K562 (cell line): ENCODE measurements at regions not wholly inside any gene's neighbourhood (a gene's known extent, or its start where the extent isn't known, plus 50 kb on each side); places are given as distances from the start of the nearest gene placed in this dataset.

Experiments
- ATAC-seq: fragments of 200-7000 bp; cut with Tn5 transposase; 3 replicates; pipeline ENCODE4 v1.9.1; 2020; ENCODE audit warnings: moderate library complexity
- BruUV-seq: library from RNA; stranded (reverse); fragments of 400-500 nt; replicated peaks from 2 replicates; lab custom pipeline; 2021; lab: Mats Ljungman, UMichigan
- CTCF ChIA-PET: fragments of 300-600 bp; formaldehyde crosslinking; extraction: SDS; loops from one replicate; lab custom pipeline; 2021; ENCODE audit warnings: low intra/inter-chr PET ratio; lab: Yijun Ruan, JAX
- POLR2A ChIA-PET: fragments of 300-600, 350-650 bp; sonication (Branson Sonifier 250); formaldehyde crosslinking; extraction: SDS; loops from one replicate; lab custom pipeline; 2021; ENCODE audit warnings: antibody characterized with exemption, inconsistent platforms; lab: Yijun Ruan, JAX
- DNase-seq, 4 experiments: peaks; one replicate each; pipeline versions ENCODE4 v3.0.0 to v3.0.0-alpha.2; 2011 to 2018; ENCODE audit warnings: low spot score in 3 of 4, mixed read lengths in 3 of 4; ENCODE audit errors: extremely low read depth in 1 of 4
- FAIRE-seq: peaks from 2 replicates; lab custom pipeline; 2011; peaks lifted over from hg19 to GRCh38; lab: Jason Lieb, UNC
- H2AFZ ChIP-seq: 2 replicates; pipeline ENCODE4 v1.6.0; 2011; ENCODE audit warnings: low read depth, low read length, control low read depth, inconsistent platforms
- H3K27ac ChIP-seq: fragments of 200-600 bp; 3 replicates; pipeline ENCODE4 v1.8.0; 2011; ENCODE audit warnings: low read depth, mild to moderate bottlenecking, control low read depth, inconsistent platforms, low read length, moderate library complexity, mixed read lengths; ENCODE audit errors: extremely low read depth
- H3K27me3 ChIP-seq, 2 experiments: fragments of 300-600 bp in 1 of 2; 2 replicates in 1 of 2; 3 replicates in 1 of 2; pipeline versions ENCODE4 v1.6.0 to v1.8.0; 2011; ENCODE audit warnings: inconsistent platforms in 2 of 2, low read length in 2 of 2, mild to moderate bottlenecking in 1 of 2, mixed read lengths in 1 of 2, moderate library complexity in 1 of 2; ENCODE audit not compliant: control insufficient read depth in 2 of 2, insufficient read depth in 2 of 2
- H3K36me3 ChIP-seq: fragments of 300-600 bp; 3 replicates; pipeline ENCODE4 v1.8.0; 2011; ENCODE audit warnings: mild to moderate bottlenecking, low read length, inconsistent platforms; ENCODE audit not compliant: control insufficient read depth, insufficient read depth
- H3K4me1 ChIP-seq, 2 experiments: fragments of 200-600 bp in 1 of 2; replicated peaks in 1 of 2; 2 replicates in 1 of 2; 3 replicates in 1 of 2; pipeline versions ENCODE4 v1.5.1 to v1.8.0; 2011; ENCODE audit warnings: inconsistent platforms in 2 of 2, low read length in 2 of 2, mild to moderate bottlenecking in 1 of 2, mixed read lengths in 1 of 2, moderate library complexity in 1 of 2; ENCODE audit not compliant: control insufficient read depth in 2 of 2, insufficient read depth in 2 of 2
- H3K4me2 ChIP-seq: 2 replicates; pipeline ENCODE4 v1.6.1; 2011; ENCODE audit warnings: low read length, control low read depth, inconsistent platforms, mixed read lengths; ENCODE audit not compliant: insufficient read depth
- H3K4me3 ChIP-seq: fragments of 200-600 bp; sonication (generic), shearing (Covaris generic); 2 replicates; pipeline ENCODE4 v1.5.1; 2016; ENCODE audit warnings: control low read depth, inconsistent platforms
- H3K79me2 ChIP-seq: fragments of 200-600 bp; 3 replicates; pipeline ENCODE4 v1.8.0; 2011; ENCODE audit warnings: low read length, inconsistent platforms; ENCODE audit not compliant: control insufficient read depth, insufficient read depth
- H3K9ac ChIP-seq, 2 experiments: 2 replicates each; pipeline versions ENCODE4 v1.6.0 to v1.6.1; 2011; ENCODE audit warnings: low read depth in 2 of 2, low read length in 2 of 2, control low read depth in 1 of 2, inconsistent platforms in 1 of 2, mild to moderate bottlenecking in 1 of 2, mixed read lengths in 1 of 2; ENCODE audit not compliant: insufficient read depth in 1 of 2
- H3K9me1 ChIP-seq: one replicate; pipeline ENCODE4 v1.6.0; 2011; ENCODE audit warnings: inconsistent platforms, mild to moderate bottlenecking, low read length, moderate library complexity; ENCODE audit not compliant: control insufficient read depth, insufficient read depth
- H3K9me3 ChIP-seq: replicated peaks from 2 replicates; pipeline ENCODE4 v1.5.1; 2011; ENCODE audit warnings: low read depth, low read length, inconsistent platforms; ENCODE audit not compliant: control insufficient read depth, insufficient read depth
- H4K20me1 ChIP-seq: replicated peaks from 2 replicates; pipeline ENCODE4 v1.6.1; 2011; ENCODE audit warnings: low read length, inconsistent platforms, mixed read lengths; ENCODE audit not compliant: control insufficient read depth, insufficient read depth
- ATF3 ChIP-seq, 2 experiments: fragments of 450-650 bp in 1 of 2; sonication (generic) in 1 of 2; formaldehyde crosslinking in 1 of 2; IDR thresholded peaks in 1 of 2; conservative IDR thresholded peaks in 1 of 2; 2 replicates each; pipeline versions ENCODE4 v1.6.1 to v1.8.1; 2016 to 2023; ENCODE audit warnings: mild to moderate bottlenecking in 2 of 2, moderate library complexity in 2 of 2, inconsistent platforms in 1 of 2, missing genetic modification reagents in 1 of 2
- CC2D1A ChIP-seq: fragments of 450-650 bp; IDR thresholded peaks from 2 replicates; pipeline ENCODE4 v1.6.1; 2017; ENCODE audit warnings: mild to moderate bottlenecking
- DPF2 ChIP-seq: fragments of 450-650 bp; IDR thresholded peaks from 2 replicates; pipeline ENCODE4 v1.6.1; 2016
- FOXK1 ChIP-seq: sonication (generic); formaldehyde crosslinking; IDR thresholded peaks from 2 replicates; pipeline ENCODE4 v1.8.0; 2022; ENCODE audit warnings: missing genetic modification reagents, mild to moderate bottlenecking, borderline replicate concordance
- GABPA ChIP-seq: fragments of 200-800 bp; sonication (Bioruptor generic); conservative IDR thresholded peaks from 2 replicates; pipeline ENCODE4 v1.6.1; 2016; ENCODE audit warnings: low read depth, missing genetic modification characterization, missing compliant biosample characterization
- GABPB1 ChIP-seq: sonication (generic); formaldehyde crosslinking; IDR thresholded peaks from 2 replicates; pipeline ENCODE4 v1.8.0; 2022; ENCODE audit warnings: mild to moderate bottlenecking, missing genetic modification reagents
- HMGN3 ChIP-seq: IDR thresholded peaks from 2 replicates; pipeline ENCODE4 v1.6.1; 2011; ENCODE audit warnings: borderline replicate concordance, low read depth, mild to moderate bottlenecking, mixed read lengths, low read length; ENCODE audit not compliant: insufficient read length; ENCODE audit errors: extremely low read depth
- KAT8 ChIP-seq: fragments of 450-650 bp; IDR thresholded peaks from 2 replicates; pipeline ENCODE4 v1.6.1; 2016; ENCODE audit warnings: low read depth, mild to moderate bottlenecking
- MCM3 ChIP-seq: fragments of 450-650 bp; IDR thresholded peaks from 2 replicates; pipeline ENCODE4 v1.6.1; 2016
- MYBL2 ChIP-seq, 2 experiments: fragments of 450-650 bp in 1 of 2; sonication (generic) in 1 of 2; formaldehyde crosslinking in 1 of 2; IDR thresholded peaks; 2 replicates each; pipeline versions ENCODE4 v1.6.1 to v1.8.1; 2017 to 2022; ENCODE audit warnings: borderline replicate concordance in 1 of 2, inconsistent platforms in 1 of 2, low read depth in 1 of 2, mild to moderate bottlenecking in 1 of 2, missing genetic modification reagents in 1 of 2, moderate library complexity in 1 of 2
- RNF219 ChIP-seq: fragments of 250-450 bp; sonication (Bioruptor Pico); IDR thresholded peaks from 2 replicates; pipeline ENCODE4 v1.5.0; 2022; ENCODE audit warnings: mild to moderate bottlenecking
- SIX5 ChIP-seq, 2 experiments: IDR thresholded peaks; 2 replicates each; pipeline ENCODE4 v1.6.1; 2011; ENCODE audit warnings: low read length in 2 of 2, borderline replicate concordance in 1 of 2, low read depth in 1 of 2, mild to moderate bottlenecking in 1 of 2, moderate library complexity in 1 of 2; ENCODE audit not compliant: insufficient read depth in 1 of 2
- SMARCB1 ChIP-seq: IDR thresholded peaks from 2 replicates; pipeline ENCODE4 v1.6.1; 2011; ENCODE audit warnings: improper control_type of control experiment, low read depth; ENCODE audit not compliant: insufficient read length
- STAG1 ChIP-seq: sonication (generic); formaldehyde crosslinking; IDR thresholded peaks from 2 replicates; pipeline ENCODE4 v1.5.0; 2020; ENCODE audit warnings: missing genetic modification reagents, borderline replicate concordance
- ZKSCAN3 ChIP-seq: fragments of 250-450 bp; sonication (Bioruptor Pico); IDR thresholded peaks from 2 replicates; pipeline ENCODE4 v1.4.0; 2020
- ZNF518B ChIP-seq: fragments of 250-450 bp; sonication (Bioruptor Pico); IDR thresholded peaks from 2 replicates; pipeline ENCODE4 v1.5.0; 2021; ENCODE audit warnings: mild to moderate bottlenecking, moderate library complexity
- ZSCAN32 ChIP-seq: fragments of 450-650 bp; formaldehyde crosslinking; IDR thresholded peaks from 2 replicates; pipeline ENCODE4 v1.4.0; 2020; ENCODE audit warnings: mild to moderate bottlenecking, moderate library complexity
- WGBS: fragments of 100-300 bp; shearing (Covaris generic); methylation state at CpG from one replicate; pipeline ENCODE4 v1.1.6; 2016; ENCODE audit warnings: low coverage, mixed read lengths; ENCODE audit not compliant: insufficient coverage; ENCODE audit errors: missing lambda C conversion rate; 5-methylcytosine and 5-hydroxymethylcytosine counted together
- in situ Hi-C: fragments of 300-500 bp; cut with MboI; formaldehyde crosslinking; loops from 4 replicates; pipeline ENCODE4 v1.15.0; 2018; ENCODE audit warnings: inconsistent platforms, mixed read lengths
- intact Hi-C: fragments of 100-400 bp; cut with micrococcal nuclease; formaldehyde crosslinking; loops from 2 replicates; pipeline ENCODE4 v1.14.2; 2022

- H3K9me3 ChIP-seq: no peaks in the 10 kb centered on the region
- H3K4me2 ChIP-seq: no peak overlapping the region
- ATAC-seq (peak; percentile 42), DNase-seq (no peak), FAIRE-seq (no peak)
- intact Hi-C loops (no loop called here), in situ Hi-C loops (no loop called here)
- ChIA-PET POLR2A (no interaction called here), CTCF (no interaction called here)
- H3K4me3 ChIP-seq: no peak overlapping the region
- no TSS peak for BruUV-seq
- H3K27ac ChIP-seq: no peak overlapping the region
- H3K9ac ChIP-seq: no peak overlapping the region
- H3K4me1 ChIP-seq: peaks cover 0 to 6% of the 10 kb centered on the region in 2 experiments; a peak in 2 of 5 replicates
- peaks cover 4% of the 10 kb centered on the region in 2 experiments; a peak in 4 of 5 replicates for H3K27me3 ChIP-seq
- 2% methylated on average over 5 of the region's 5 CpGs for WGBS
- H2AFZ ChIP-seq: no peak overlapping the region
- no peaks in the 10 kb centered on the region for H3K36me3 ChIP-seq
- H4K20me1 ChIP-seq: no peaks in the 10 kb centered on the region
- H3K9me1 ChIP-seq: no peaks in the 10 kb centered on the region
- no peaks in the 10 kb centered on the region for H3K79me2 ChIP-seq
- TF ChIP-seq GABPB1 (CRISPR knock-in tag) (no peak), RNF219 (CRISPR knock-in tag) (no peak), ATF3 (IDR thresholded peaks at IDR 0.05) (no peak), ATF3 (CRISPR knock-in tag; conservative IDR thresholded peaks at IDR 0.05) (no peak), MCM3 (no peak), CC2D1A (no peak), ZNF518B (CRISPR knock-in tag) (no peak), MYBL2 (IDR thresholded peaks at IDR 0.05; ENCODE audit: low read depth) (no peak), MYBL2 (CRISPR knock-in tag; IDR thresholded peaks at IDR 0.05; ENCODE audit: borderline replicate concordance) (no peak), SMARCB1 (no peak), FOXK1 (CRISPR knock-in tag) (no peak), STAG1 (CRISPR knock-in tag) (no peak), KAT8 (no peak), DPF2 (no peak), ZSCAN32 (CRISPR knock-in tag) (no peak), SIX5 (IDR thresholded peaks at IDR 0.05; ENCODE audit: borderline replicate concordance in 1 of 2, insufficient read depth in 1 of 2, low read depth in 1 of 2, low read length in 2 of 2) (no peak), GABPA (tag) (no peak), ZKSCAN3 (CRISPR knock-in tag) (no peak), HMGN3 (no peak)
Measured at GRCh38 chr2:175806125-175806490, 196.0 kb downstream of the LNPK start.
